GM19324 (cell line): ENCODE measurements at regions not wholly inside any gene's neighbourhood (a gene's known extent, or its start where the extent isn't known, plus 50 kb on each side); places are given as distances from the start of the nearest gene placed in this dataset.
"Not testable (repeated sequence)": the region's sequence is repeated elsewhere in the genome, so short reads cannot be mapped to it uniquely, and the experiment has no call there.

Experiments used
- ATAC-seq: cut with Tn5 transposase; IDR thresholded peaks from one replicate; pipeline ENCODE4 v1.9.1; 2021; ENCODE audit warnings: mild to moderate bottlenecking, moderate library complexity; ENCODE audit not compliant: unreplicated experiment, low FRiP score

DNA sequence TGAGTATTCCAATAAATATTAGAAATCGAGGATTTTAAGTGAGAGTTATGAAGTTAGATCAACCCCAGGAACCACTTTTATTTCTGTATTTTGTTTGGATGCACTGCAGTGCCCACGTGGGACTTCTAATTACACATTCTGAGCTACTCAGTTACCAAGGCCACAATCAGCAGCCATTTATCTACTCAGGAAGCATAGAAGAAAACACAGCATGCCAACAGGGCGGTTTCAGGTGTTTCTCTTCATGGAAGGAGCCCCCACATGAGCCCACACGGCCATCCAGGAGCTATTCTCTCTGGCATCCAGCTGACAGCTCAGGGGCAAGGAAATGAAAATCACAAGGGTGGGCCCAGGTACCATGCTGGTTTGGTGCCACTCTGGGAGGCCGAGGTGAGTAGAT is 266.5 kb upstream of the MKLN1 start:
- no peak for ATAC-seq

DNA sequence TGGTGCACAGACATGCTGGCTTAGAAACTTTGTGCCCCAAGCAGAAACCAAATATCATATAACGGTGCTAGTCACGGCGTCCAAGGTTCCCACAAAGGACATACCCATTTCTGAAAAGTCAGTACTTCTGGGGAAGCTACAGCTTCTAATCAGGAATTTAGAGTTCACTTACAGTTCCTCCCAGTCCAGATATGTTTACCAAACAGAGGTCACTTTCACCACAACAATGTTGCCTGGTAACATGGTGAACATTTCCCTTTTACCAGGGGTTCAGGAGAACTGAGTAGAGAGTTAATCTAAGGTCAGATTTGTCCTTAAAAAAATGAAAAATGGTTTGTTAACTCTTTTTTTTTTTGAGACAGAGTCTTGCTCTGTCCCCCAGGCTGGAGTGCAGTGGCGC is 265.9 kb upstream of the MKLN1 start:
- no peak for ATAC-seq

DNA sequence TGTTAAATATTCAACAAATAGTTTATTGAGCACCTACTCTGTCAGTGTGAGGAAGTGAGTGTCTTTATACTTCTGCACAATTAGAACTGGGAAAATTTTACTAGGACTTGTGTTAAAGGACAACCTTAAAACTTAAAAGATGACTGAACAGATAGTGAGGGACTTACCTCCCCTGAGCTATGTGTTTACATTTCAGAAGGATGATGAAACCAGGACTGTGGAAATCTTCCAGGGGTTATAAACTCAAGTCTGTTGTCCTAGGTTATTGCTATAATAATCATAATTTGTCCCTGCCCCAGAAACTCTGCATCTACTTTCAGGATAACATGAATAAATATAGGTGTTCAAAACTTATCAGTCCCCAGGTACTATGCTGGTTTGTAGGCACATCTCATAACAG is 261.0 kb upstream of the MKLN1 start:
- no peak for ATAC-seq

DNA sequence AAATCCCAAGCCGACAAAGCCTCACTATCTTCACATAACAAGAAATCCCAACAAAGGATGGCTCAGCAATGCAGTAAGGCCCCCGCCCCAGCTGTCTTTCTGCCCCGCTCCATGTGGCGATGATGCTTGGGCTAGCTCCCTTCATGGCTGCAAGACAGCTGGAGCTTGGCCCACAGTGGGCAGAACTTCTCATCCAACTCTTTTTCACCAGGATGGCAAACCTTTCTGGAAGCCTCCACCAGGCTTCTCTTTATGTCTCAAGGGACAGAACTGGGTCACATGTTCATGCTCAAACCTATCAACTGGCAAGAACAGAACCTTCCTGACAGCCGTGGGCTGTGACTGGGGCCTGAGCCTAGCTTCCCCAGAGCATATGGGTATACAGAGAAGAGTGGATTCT is 260.5 kb upstream of the MKLN1 start:
- ATAC-seq, result no peak

DNA sequence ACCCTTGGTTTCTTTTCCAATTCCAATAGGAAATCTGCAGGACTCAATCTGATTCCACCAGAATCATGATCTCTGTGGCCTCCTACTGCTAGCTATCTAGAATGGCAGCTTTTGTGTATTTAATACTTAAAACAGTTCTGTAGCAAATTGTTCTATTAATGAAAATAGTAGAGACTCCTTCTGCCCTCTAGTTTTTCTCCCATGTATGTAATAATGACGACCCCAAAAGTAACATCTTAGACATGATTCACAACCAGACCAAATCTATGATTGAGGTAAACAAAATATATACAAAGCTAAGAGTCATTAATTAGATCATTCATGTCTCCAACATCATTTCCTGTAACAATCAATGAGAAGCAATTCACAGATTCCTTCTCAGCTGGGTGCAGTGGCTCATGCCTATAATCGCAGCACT is 259.1 kb upstream of the MKLN1 start:
- no peak for ATAC-seq

DNA sequence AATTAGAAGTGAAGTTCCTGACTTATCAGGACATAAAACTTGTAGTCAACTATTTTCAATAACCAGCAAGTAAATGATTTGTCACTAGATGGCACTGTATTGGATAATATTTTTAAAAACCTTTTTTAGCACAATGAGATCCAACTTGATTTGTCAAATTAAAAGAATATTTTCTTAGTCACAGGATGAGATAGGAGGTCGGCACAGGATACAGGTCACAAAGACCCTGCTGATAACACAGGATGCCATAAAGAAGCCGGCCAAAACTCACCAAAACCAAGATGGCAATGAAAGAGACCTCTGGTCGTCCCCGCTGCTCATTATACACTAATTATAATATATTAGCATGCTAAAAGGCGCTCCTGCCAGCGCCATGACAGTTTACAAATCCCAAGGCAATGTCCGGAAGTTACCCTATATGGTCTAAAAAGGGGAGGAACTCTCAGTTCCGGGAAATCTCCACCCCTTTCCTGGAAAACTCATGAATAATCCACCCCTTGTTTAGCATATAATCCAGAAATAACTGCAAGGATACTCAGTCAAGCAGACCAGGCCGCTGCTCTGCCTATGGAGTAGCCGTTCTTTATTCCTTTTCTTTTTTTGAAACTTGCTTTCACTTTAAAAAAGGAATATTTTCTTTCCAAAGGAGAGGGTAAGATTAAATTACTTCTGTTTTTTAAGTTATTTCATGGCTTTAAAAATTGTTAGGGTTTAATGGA is 255.7 kb upstream of the MKLN1 start:
- no peak for ATAC-seq

DNA sequence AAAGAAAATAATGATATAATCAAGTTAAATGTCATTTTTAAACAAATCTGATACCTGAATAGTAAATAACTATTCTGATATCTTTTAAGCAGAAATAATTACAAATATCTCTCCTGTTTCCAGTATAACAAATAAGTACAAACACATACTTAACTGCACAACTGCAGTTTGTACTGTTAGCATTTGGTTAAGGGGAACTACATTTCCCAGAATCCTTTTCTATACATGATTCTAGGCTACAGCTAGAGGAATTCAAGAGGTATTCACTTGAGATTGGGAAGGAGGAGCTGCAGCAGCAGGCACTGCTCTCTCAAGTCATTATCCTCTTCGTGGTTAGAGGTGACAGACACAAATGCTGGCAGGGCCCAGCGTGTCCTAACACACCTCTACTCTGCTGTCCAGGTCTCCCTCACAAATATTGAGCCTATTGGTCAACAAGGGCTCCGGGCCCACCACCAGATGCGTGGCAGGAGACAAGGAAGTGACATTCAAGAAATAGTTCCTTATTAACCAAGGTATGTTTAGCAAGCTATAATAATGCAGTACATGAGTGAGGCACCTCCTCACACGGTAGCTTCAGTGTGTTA is 255.1 kb upstream of the MKLN1 start:
- no peak for ATAC-seq

DNA sequence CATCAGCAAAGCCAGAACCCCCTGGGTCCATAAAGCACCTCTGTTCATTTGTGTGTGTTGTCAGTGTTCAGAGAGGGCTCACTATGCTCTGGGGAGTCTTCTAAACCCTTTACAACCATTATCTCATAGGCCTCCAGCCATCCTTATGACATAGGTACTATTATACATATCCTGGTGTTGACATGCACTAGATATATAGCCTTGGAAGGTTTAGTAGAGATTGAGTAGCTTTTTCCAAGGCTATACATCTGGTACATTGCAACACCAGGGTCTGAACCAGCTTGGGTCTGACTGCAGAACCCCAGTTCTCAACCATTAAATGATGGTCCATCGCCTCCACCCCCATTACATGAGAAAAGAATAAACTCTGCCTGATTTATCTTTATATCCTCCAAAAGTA is 253.6 kb upstream of the MKLN1 start:
- ATAC-seq, result no peak

DNA sequence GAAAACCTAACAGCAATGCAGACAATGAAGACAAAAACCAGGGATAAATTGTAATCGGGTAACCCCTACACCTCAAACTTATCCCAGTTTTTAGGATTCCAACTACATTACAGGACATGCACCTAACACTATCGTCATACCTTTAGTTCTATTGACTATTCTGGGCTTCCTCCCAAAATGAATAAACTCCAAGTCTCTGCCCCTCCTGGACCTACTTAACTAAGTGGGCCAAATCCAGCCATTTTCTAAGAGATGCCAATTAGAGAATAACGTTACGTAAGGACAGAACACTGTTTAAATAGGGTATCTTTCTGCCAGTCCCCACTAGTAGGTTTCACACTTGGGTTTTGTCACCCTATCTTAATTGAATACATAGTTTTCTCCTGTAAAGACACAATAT is 253.1 kb upstream of the MKLN1 start:
- no peak for ATAC-seq

DNA sequence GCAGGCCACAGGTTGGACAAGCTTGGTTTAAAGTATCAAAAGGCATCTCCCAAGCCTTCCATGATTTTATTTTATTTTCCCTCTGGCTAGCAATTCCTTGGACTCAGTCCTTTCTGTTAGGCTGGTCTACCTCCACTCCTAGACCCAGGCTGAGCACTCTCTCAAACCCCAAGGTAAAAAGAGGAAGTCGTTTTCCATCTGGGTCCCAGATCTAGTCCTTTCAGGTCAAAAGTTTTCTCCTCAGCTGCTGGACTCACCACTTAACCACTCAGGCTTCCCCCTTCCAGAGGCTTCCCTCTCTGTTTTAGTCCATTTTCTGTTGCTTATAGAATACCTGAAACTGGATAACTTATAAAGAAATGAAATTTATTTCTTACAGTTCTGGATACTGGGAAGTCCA is 252.3 kb upstream of the MKLN1 start:
- no peak for ATAC-seq

DNA sequence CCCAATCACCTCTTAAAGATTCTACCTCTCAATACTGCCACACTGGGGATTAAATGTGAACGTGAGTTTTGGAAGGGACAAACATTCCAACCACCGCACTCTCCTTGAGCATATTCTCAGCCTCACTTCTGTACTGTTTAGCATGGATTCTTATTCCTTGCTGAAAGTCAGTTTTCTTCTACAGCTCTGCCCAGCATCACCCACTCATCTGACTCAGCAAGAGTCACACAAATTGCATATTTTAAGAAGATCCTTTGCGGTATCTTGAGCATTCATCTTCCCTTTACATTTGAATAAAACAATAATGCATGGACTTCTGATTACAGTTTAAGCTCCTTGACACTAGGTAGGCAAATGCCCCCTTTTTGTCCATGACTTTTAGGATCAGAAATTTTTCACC is 251.6 kb upstream of the MKLN1 start:
- no peak for ATAC-seq

DNA sequence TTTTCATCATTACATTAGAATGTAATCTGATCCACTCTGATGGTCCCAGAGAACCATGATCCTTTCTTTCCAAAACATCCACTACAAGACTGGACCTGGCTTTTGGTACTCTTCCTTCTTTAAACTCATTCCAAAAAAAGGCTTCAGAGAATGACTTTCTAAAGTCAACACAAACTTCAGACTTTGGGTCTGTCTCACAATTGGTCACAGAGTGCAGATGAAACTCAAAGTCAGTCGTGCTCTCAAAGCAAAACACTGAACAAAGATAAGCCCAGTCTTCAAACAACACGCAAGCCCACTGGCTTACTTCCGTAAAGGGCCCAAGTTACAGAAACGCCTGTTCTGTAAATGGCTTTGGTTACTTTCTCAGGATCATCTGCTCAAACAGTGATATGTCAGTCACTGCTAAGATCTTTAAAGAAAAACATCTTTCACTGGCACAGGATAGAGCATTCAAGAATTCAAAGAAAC is 250.9 kb upstream of the MKLN1 start:
- no peak for ATAC-seq

DNA sequence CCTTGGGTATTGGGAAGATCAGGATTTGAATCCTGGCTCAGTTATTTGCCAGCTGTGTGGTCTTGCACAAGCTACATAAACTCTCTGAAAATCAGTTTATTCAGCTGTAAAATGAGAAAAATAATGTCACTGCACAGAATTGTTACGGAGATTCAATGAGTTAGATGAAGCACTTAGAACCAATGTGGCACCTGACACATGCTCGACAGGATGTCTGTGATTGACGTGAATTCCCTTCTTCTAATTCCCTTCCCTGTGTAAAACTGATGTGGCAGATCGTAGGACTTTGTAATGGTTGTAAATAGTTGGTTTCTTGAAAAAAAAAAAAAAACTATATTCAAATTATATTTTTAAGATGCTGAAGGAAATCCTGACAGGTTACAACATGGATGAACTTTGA is 249.9 kb upstream of the MKLN1 start:
- no peak for ATAC-seq

DNA sequence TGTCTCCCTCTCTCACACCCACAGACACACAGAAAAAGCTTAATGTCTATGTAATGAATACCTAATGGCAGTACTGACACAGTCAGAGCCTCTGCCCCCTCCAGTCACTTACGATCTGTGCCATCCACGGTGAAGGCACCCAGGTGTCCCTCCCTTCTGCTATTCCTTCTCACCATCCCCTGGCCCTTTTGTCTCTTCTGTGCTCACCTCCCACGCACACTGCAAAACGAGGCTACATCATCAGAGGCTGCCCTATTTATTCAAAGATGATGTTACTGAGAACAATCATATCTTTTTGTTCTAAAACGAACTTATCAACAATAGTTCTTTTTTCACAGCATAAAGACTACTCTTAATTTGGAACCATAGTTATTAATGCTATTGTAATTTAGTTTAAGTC is 246.9 kb upstream of the MKLN1 start:
- ATAC-seq, result no peak

DNA sequence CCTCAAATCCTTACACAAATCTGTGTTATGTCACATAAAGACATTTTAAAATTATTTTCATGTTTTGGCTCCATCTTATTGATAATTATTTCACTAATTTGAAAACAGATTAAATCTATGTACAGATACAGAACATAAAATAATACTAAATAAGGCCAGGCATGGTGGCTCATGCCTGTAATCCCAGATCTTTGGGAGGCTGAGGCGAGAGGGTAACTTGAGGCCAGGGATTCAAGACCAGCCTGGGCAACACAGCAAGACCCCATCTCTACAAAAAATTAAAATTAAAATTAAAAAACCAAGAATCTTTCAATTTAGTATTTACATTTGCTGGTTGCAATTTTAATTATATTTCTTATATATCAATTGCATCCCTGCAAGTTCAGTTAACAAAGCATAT is 246.4 kb upstream of the MKLN1 start:
- ATAC-seq, result no peak

DNA sequence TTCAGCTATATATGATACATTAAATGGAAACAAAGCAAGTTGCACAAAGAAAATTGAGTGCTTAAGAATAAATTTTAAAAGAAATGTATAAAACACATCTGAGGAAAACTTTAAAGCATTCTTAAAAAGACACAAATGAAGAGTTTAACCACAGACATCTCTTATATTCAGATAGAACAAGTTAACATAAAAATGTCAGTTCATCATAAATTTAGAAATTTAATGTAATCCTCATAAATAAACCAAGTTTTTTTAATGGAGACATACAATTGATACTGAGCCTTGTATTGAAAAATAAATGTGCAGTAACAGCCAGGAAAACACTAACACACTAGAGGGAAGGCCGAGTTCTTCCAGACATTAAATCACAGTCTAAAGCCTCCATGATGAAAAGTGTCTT is 243.9 kb upstream of the MKLN1 start:
- no peak for ATAC-seq

DNA sequence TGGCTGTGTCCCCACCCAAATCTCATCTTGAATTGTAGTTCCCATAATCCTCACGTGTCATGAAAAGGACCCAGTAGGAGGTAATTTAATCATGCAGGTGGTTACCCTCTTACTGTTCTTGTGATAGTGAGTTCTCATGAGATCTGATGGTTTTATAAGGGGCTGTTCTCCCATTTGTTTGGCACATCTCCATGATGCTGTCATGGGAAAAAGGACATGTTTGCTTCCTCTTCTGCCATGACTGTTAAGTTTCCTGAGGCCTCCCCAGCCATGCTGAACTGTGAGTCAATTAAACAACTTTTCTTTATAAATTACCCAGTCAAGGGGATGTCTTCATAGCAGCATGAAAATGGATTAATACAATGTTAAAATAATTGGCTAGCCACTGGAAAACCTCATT is 243.3 kb upstream of the MKLN1 start:
- not testable (repeated sequence) for ATAC-seq

DNA sequence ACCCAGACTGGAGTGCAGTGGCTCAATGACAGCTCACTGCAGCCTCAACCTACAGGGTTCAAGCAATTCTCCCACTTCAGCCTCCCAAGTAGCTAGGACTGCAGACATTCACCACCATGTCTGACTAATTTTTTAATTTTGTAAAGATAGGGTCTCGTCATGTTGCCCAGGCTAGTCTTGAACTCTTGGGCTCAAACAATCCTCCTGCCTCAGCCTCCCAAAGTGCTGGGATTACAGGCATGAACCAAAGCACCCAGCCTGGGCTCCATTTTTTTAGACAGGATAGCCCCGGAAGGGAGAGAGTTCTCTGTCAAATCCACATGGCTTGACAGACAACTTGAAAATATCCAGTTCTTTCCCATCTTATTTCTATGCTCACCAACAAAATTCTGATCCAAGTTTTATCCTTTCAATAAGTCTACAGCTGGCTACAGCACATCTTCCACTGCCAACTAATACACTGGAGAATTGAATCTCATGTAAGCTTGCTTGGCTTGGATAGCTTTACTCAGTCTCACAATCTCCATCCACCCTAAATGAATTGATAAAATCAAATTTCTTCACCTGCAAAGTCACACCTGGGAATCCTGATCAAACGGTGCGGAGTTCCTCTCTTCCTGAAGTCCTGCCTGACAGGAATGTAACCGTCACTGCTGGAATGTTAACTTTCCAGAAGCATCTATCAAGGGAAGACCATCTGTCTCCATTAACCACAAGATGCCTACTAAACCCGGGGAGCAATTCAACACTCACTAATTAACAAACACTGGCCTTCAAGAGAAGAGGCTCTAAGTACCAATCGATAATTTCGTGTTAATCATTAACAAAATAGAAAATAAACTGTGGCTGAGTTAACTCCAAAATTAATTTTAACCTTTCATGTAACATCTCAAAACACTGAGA is 239.7 kb upstream of the MKLN1 start:
- no peak for ATAC-seq

DNA sequence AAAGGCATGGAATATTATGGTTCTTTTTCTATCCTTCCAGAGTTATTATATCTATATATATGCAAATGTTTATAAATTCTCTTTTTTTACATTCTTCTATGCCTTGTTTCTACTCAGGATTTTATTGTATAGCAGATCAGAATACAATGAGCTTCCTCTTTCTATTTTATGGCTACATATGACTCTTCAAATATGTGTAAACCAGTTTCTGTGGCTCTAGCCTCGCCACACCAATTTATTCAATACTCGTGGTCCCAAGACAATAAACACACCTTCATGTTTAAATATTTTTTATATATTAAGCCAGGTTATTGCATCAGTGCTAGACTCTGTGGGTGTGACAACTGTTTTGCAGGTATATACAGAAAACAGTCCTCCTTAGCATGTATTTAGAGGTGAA is 237.5 kb upstream of the MKLN1 start:
- no peak for ATAC-seq

DNA sequence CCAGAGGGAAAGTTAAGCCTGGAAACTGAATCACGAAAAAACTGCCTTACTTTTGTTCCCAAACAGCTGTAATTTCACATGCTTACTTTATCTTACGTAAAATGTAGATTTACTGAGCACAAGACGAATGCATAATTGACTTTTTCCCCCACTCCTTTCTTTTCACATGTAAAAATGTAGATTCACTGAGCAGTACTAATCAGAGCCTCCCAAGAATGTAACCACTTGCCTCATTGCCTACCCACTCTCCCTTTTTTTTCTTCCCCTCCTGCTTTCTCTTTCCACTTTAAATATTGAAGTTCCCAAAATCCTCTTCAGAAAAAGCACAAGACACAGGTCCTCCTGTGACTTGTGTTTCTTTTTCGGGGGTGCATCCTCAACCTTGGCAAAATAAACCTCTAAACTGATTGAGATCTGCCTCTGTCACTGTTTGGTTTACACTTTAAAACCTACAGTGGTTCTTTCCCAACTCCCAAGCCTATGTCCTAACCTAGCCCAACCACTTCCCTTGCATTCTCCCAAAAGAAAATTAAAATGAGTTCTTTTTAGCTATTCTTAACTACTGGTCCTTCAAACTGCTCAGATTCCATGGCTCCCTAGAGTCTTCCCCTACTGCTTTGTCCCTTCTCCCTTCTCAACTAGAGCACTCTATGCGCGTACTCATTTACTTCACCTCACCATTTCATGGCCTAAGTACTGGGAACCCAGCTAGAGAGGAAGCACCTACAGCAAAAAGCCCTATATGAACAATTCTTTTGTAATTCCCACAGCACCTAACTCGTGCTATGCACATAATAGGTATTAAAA is 236.6 kb upstream of the MKLN1 start:
- no peak for ATAC-seq

DNA sequence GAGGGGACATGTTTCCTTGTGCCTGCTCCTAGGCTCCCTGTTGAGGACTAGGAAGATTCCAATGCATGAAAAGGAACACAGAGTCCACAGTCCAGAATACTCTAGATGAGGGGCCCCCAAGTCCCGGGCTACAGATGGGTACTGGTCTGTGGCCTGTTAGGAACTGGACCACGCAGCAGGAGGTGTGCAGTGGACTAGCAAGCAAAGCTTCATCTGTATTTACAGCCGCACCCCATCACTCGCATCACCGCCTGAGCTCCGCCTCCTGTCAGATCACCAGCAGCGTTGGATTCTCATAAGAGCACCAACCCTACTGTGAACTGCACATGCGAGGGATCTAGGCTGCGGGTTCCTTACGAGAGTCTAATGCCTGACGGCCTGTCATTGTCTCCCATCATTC is 233.0 kb upstream of the MKLN1 start:
- ATAC-seq, result no peak
